GM19455 (cell line): ENCODE measurements at regions not wholly inside any gene's neighbourhood (a gene's known extent, or its start where the extent isn't known, plus 50 kb on each side); places are given as distances from the start of the nearest gene placed in this dataset.
"Not testable (repeated sequence)": the region's sequence is repeated elsewhere in the genome, so short reads cannot be mapped to it uniquely, and the experiment has no call there.

Experiments used
- ATAC-seq: cut with Tn5 transposase; IDR thresholded peaks from one replicate; pipeline ENCODE4 v1.9.1; 2021; ENCODE audit not compliant: unreplicated experiment

- ATAC-seq: not testable (repeated sequence)
Observed at GRCh38 chr11:116667318-116667717, 105.5 kb downstream of the BUD13 start.

GRCh38 chr11:116666673-116667249 lies 106.0 kb downstream of the BUD13 start:
- not testable (repeated sequence) for ATAC-seq

- ATAC-seq: no peak
Observed at GRCh38 chr11:116665523-116665922, 107.3 kb downstream of the BUD13 start.

- ATAC-seq: no peak
Observed at GRCh38 chr11:116661056-116661455, 111.7 kb downstream of the BUD13 start.

- no peak for ATAC-seq
Observed at GRCh38 chr11:116660011-116660410, 112.8 kb downstream of the BUD13 start.

GRCh38 chr11:116658876-116659535 lies 113.8 kb downstream of the BUD13 start:
- no peak for ATAC-seq

- ATAC-seq: no peak
Observed at GRCh38 chr11:116657842-116658825, 114.7 kb downstream of the BUD13 start.

- ATAC-seq: no peak
Observed at GRCh38 chr11:116656011-116656410, 116.8 kb downstream of the BUD13 start.

GRCh38 chr11:116654526-116654925 lies 118.3 kb downstream of the BUD13 start:
- no peak for ATAC-seq

GRCh38 chr11:116653206-116653605 lies 119.6 kb downstream of the BUD13 start:
- no peak for ATAC-seq

- no peak for ATAC-seq
Observed at GRCh38 chr11:116651737-116652237, 121.0 kb downstream of the BUD13 start.

- ATAC-seq: no peak
Observed at GRCh38 chr11:116651098-116651736, 121.6 kb downstream of the BUD13 start.

GRCh38 chr11:116650052-116650451 lies 122.7 kb downstream of the BUD13 start:
- ATAC-seq: no peak

GRCh38 chr11:116649268-116649667 lies 123.5 kb downstream of the BUD13 start:
- ATAC-seq: no peak

GRCh38 chr11:116648247-116649174 lies 124.3 kb downstream of the BUD13 start:
- no peak for ATAC-seq

GRCh38 chr11:116647305-116648080 lies 125.3 kb downstream of the BUD13 start:
- no peak for ATAC-seq

GRCh38 chr11:116646191-116646590 lies 126.6 kb downstream of the BUD13 start:
- no peak for ATAC-seq

- ATAC-seq: no peak
Observed at GRCh38 chr11:116644941-116645305, 127.9 kb downstream of the BUD13 start.
